HG03060 (cell line): ENCODE measurements at regions not wholly inside any gene's neighbourhood (a gene's known extent, or its start where the extent isn't known, plus 50 kb on each side); places are given as distances from the start of the nearest gene placed in this dataset.

Experiments
- ATAC-seq: cut with Tn5 transposase; IDR thresholded peaks from one replicate; pipeline ENCODE4 v1.9.1; 2021; ENCODE audit warnings: low read depth, moderate number of reproducible peaks; ENCODE audit not compliant: unreplicated experiment

DNA sequence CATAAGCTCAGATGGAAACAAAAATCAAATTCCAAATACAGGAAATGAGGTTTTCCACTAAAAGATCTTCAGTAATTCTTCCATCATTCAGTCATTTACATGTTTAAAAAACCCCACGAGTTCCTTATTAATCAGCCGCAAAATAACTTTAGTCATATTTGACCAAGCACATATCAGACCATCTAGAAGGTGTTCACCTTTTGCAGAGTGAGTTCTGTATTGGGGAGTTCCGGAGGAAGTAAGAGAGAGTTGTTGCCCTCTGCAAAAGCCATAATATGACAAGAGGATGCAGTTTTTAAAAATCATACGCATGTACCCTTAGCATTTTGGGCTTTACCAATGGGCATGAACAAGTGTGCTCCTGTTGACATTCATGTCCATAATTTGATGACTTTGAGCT lies 61.6 kb downstream of the CCR1 start:
- no peak for ATAC-seq

DNA sequence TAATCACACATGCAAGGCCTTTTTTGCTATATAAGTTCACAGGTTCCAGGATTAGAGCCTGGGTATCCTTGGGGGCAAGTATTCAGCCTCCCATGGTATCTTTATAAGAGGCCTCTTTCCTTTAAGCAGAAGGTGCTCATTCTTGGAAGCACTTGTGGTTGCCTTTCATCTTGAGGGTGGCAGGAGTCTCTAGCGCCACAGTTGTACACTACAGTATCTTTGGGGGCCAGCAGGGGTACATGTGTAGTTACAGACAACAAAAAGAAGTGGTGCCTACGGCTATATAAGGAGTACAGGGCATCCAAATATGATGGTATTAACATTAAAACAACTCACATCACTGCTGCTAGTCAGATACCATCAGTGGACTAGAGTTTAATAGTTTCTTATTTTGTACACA lies 62.1 kb downstream of the CCR1 start:
- no peak for ATAC-seq

DNA sequence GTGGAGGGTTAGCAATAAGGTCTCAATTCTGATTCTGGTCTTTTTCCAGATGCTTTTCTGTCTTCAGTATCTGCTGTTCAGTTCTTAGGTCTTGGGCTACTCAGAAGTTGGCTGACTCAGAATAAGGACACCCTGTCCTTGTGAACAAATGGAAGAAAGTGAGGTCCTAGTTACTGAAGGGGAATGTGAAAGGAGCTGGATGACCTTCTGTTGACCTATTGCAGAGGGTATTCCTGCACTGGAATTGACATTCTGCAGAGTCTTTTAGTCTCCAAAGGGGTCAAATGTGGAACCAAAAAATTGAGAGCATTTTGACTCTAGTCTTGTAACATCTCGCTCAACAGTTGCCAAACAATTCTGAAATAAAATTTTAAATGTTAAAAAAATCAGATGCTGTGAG lies 63.0 kb downstream of the CCR1 start:
- ATAC-seq = no peak

DNA sequence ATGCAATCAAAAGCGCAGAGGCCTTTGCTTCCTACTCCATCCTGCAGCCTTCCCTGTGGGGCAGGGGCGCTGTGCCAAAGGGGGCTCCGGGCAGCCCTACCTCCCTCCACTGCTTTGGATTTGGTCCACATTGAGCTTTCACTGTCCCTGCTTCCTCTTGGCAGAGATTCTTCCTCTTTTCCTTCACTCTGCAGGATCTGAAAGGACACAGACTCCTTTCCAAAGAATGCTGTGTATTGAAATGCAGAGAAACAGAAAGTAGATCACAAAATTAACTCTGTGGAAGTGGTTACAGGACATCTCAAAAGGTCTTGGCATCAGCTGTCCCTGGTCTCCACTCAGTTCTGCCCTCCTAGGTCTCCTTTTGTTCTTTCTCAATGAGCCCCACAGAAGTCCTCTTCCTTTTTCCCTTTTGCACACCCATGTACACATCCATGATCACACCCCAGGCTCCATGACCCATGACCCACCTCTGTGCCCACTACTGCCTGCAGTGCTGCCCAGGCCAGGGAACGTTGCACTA lies 64.1 kb downstream of the CCR1 start:
- ATAC-seq = no peak

DNA sequence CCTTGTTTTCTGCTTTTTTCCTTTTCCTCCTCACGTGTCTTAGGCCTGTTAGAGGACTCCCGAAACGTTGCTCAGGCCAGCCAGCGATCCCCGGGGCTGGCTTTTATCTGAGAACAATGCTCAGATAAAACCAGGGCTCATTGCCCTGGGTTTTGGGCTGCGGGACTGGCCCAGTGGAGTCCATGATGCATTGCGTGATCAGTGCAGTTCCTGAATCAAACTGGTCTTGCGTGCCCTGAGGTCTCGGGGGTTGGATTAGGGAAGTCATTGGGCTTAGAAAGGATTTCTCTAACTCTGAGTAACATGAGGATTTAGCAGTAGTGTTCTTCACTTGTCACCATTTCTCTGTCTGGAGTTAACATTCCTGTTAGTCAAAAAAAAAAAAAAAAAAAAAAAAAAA lies 66.3 kb downstream of the CCR1 start:
- no peak for ATAC-seq

DNA sequence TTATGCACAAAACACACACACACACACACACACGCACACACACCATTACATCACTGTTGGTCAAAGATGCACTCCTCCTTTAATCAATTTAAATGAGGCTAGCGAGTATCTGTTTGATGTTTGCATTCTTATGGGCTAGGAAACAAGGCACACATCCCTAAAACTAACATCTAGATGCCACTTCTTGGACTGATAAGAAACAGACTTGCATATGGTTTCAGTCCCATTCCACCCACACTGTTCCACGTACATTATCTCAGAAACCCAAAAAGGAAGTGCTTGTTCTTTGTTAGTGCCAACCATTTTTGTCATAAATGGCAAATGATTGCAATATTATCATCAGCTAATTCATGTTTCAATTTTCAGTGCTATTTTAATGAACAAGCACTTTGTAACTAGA lies 69.5 kb downstream of the CCR1 start:
- ATAC-seq = no peak

DNA sequence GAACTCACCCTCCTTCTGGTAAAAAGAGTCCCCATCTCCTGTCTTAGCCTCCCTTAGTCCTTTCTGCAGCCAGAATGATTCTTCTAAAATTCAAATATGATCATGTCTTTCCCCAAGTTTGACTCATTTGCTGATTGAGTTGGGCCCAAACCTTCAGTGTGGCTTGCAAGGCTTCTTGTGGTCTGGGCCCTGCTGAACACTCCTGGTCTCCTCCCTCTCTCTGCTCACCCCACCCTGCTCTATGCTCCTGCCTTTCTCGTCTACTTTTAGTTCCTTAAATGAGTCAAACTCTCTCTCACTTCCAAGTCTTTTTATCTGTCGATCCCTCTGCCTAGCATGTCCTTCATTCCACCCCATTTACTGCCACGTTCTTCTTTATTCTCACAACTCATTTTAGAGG lies 72.6 kb downstream of the CCR1 start:
- ATAC-seq = no peak

DNA sequence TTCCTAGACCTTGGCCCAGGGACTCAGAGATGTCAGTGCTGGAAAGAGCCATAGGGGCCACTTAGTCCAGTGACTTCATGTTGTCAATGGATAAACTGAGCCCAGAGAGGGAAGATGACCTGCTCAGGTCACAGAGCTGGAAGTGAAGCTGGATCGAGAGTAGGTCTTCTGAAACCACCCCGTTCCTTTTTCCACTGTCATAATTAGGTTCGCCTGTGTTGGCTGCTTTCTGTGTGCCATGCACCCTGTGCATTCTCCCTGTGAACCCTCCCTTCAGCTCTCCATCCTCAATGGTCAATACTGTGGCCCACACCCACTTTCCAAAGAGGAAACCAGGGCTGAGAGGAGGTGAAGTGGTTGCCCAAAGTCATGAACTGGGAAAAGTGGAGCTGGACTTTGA lies 74.8 kb downstream of the CCR1 start:
- ATAC-seq = no peak

DNA sequence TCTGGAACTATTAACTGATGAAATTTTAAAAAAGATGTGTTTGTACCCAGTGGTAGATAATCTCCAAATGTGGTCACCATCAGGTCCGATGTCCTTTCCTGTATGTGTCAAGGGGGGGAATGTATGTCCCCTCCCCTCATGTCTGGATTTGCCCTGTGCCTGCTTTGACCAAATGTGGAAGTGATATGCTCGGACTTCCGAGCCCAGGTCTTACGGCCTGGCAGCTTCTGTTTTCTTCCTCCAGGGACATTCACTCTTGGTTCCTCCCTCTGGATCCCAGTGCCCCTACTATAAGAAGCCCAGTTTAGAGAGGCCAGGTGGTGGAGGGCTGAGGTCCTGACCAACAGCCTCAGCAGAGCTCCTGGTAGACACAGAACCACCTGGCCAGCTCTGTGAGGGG lies 75.5 kb downstream of the CCR1 start:
- no peak for ATAC-seq

DNA sequence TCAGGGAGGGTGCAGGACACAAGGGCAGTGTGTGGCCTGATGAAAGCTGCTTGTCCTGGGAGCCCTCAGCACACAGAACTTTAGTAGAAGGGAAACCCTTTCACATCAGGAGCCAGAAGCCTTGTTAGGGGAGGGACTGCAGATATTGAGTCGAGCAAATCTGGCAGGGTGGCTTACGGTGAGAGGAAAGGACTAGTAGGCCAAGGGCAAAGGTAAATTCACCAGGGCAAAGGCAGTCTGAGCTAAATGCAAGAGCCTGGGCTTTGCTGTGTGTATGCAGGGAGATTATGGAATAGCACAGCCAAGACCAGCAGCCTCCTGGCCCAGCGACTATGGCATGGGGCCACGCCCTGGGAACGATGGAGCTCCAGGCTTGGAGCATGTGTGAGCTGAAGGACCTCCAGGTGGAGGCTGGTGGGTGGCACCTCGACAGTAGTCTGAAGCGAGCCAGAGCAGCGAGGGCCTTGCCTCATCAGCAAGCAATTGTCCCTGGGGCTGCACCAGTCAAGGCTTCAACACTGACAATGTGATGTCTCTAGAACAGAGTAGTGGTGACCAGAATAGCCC lies 76.1 kb downstream of the CCR1 start:
- ATAC-seq = no peak

DNA sequence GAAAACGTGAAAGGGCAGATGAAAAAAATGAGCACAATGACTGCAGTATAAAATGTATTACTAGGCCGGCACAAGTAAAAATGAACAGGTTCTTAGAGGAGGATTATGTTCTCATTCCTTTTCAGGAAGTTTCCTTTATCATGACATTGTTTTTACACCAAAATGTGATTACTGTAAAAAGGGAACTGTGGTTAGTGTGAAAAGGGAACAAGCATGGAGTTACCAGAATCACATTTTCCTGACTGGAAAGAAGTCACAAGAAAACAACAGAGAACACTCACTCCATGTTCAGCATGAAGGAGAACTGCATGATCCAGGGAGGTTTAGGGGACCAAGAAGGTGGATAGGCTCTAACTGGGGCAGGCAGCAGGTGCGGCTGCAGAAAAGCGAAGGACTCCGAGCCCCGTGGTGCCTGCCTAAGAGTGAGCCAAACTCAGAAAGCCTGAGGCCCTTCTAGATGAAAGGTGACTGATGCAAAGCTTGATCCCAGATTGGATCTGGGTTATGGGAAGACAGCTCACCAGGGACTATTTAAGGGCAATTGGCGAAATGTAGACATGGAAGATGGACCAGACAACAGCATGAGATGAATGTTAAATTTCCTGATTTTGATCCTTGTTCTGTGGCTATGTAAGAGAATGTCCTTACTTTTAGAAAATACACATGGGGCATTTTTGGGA lies 77.3 kb downstream of the CCR1 start:
- ATAC-seq = no peak

DNA sequence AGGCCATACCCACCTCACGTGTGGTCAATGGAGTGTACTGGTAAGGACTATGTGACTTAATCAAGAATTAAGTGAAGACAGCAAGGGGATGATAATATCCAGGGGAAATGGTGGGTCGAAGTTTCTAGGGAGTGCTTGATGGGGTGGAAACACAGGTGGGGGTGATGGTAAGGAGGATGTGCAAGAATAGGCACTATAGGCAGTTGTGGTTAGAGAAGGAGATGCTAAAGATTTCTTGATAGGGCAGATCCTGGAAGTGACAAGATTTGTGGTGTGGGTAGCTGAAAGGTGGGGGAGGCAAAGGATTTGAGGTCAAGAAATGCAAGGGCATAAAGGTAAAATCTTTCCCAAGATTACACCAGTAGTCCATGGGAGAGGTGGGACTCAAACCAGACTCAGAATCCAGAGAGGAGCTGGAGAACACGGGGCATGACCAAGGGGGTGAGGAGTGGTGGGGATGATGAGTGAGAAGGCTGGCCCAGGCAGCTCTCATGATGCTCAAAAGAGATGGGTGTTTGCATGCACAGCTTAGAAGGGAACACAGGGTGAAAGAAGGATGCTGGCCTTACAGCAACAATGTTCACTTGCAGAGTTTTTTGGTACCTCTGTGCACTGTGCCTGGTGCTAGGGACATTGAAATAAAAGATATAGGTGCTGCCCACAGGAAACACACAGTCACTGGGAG lies 78.4 kb downstream of the CCR1 start:
- ATAC-seq = no peak

DNA sequence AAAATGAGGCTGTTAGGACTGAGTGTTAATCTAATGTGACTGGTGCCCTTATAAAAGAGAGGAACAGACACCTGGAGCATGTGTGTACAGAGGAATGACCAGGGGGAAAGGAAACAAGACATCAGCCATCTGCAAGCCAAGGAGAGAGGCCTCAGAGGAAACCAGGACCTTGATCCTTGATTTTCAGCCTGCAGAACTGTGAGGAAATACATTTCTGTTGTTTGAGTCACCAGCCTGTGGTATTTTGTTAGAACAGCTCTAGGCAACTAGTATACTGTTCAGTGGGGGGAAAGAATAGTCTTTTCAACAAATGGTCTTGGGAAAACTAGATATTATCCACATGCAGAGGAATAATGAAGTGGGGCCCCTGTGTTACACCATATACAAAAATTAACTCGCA lies 80.6 kb downstream of the CCR1 start:
- no peak for ATAC-seq

DNA sequence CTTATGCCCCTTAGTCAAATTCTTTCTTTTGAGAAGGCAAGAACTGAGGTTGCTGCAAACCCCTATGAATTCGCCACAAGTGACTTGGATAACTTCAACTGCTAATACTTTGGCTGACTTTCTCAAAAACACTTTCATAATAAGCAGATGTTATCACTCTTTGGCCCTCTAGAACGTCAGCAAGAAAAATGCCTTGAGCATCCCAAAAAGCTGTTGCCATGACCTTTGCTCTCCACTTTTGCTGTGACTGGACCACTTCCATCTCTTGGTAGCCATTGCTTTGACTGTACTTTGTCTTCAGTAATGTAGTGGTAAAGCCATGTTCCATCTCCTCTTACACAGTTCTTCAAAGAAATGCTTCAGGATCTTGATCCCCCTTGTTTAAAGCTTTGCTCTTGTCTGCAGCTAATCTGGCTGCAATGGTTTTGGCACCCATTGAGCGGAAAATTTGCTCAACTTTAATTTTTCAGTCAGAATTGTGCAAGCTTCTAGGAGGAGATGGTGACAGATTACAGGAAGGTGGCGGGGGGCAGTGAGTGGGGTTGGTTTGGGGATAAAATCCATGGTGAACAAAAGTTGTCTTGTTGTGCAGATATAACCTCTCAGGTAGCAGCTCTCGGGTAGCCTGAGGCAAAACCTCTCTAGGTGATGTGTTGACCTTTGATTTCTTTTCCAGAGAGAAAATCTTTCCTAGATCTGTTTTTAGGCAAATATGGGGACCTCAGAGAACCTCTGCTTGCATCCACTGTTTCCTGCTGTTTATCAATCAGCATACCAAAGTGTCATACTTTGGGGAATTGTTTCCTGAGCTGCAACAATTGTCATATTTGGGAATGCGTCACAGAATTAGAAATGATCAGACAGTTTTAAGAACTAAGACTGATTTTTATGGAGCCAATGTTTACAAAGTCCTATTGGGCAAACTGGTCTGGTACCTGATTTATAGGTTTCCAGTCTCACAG lies 83.6 kb downstream of the CCR1 start:
- no peak for ATAC-seq

DNA sequence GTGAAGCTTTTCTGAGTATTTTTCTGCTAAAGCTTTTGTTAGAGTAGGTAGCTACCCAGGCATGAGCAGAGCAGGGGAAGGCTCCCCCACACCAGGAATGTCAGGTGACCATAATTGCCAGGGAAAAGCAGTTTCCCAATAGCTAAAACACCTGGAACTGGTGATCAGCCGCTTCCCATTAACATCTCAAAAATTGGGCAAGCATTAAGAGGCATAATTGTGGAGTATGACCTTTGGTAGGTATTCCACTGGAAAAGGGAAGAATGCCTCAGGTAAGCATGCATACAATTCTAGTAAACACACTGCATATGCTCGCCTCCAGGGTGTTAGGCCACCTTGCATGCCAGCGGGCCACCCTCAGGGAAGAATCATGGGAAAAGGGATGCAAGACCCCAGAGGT lies 84.5 kb downstream of the CCR1 start:
- ATAC-seq = no peak

DNA sequence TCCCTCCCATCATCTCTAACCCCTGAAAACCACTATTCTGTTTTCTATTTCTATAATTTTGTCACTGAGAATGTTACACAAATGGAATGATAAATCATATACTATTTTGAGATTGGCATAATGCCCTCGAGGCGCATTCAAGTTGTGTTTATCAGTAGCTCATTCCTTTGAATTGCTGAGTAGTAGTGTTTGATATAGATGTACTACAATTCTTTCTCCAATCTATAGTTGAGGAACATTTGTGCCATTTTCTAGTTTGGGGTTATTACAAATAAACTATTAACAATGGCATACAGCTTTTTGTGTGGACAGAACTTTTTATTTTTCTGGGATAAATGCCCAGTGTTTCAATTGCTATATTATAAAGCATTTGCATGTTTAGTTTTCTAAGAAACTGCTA lies 86.0 kb downstream of the CCR1 start:
- ATAC-seq = no peak

DNA sequence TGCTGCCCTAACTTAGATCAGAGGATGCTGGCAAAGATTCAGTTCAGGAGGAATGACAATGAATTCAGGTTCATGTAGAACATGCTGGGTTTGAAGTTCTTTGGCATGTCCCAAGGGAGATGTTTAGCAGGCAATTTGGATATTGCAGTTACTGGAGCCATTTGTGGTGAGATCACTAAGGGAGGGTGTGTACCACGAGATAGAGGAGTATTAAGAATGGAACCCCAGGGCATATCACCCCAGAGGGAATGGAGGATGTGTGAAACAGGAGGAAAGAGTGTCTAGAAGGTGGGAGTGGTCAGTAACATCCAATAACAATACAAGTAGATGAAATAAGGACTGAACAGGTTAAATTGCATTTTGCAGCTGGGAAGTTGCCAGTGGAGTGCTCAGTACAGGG lies 87.1 kb downstream of the CCR1 start:
- no peak for ATAC-seq

DNA sequence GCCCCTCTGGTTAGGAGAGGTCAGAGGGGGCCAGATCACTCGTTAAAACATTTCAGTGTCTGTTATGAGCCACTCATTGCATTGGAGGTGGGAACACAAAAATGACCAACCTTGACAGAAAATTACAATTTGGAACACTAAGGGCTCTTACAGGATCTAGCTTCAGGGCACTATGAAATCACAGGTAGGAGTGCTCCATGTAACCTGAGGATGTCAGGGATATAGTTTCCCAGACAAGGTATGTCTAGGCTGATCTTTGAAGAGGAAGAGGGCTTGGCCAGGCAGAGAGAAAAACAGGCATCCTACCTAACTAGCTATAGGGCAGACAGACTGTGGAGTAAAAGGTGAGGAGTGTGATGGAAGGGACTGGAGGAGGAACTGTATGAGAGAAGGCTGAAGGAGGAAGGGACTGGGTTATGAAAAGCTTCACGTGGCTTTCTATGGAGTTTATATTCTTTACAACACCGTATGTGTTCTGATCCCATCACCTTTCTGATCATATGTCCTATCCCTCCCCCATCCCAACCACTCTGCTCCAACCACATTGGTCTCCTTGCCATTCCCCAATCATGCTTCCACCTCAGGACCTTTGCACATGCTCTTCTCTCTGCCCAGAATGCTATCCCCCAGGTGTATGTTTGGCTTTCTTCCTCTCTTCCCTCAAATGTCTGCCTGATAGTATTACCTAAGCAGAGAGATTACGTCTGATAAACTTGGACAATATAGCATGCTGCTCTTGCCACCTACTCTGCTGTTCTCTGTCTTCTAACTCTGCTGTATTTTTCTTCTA lies 88.2 kb downstream of the CCR1 start:
- ATAC-seq = no peak

DNA sequence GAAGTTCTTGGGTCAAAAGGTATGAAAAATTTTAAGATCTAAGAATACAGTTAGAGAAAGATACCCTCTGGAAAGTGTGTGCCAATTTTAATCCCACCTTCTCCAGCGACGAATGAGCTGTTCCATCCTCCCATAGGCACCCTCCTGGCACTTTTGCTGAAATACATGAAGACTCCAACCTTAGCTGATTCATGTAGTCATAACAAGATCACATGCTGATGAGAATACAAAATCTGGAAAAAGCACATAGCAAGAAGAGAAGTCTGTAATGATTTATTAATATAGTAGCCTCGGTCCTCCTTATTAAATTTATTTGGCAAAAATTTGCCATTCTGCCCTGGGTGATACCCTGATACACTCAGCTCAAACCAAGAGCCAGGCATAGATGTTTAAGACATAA lies 88.9 kb downstream of the CCR1 start:
- ATAC-seq = no peak

DNA sequence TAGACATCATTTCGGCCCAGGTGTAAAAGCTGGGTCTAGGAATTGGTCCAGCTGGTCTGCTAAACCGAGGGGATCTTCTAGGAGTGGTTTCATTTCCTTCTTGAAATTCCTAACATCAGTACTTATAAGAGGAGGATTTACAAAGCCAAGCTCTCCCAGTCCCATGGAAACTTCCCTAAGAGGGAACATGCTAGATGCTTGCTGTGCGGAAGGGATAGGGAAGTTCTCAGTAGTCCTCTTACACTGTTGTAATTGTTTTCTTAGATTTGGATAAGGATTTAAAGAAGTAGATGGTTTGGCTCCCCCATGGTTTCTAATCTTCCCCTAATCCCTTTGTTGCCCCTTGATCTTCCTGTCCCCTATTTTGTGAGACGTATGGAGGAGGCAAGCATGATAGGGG lies 89.7 kb upstream of the XCR1 start:
- ATAC-seq = no peak
